Cardiac fibroblast (primary cell): ENCODE measurements at regions not wholly inside any gene's neighbourhood (a gene's known extent, or its start where the extent isn't known, plus 50 kb on each side); places are given as distances from the start of the nearest gene placed in this dataset.

Experiments used
- DNase-seq, 2 donors: peaks; one replicate each; pipeline versions ENCODE4 v3.0.0 to v3.0.0-alpha.2; 2010; ENCODE audit warnings: low read depth in 2 of 2
- H3K4me3 ChIP-seq, 2 donors: replicated peaks in 1 of 2; 1 replicate in 1 of 2; 2 replicates in 1 of 2; pipeline ENCODE4 v1.5.1; 2011; ENCODE audit warnings: low read depth in 2 of 2, low read length in 2 of 2, mild to moderate bottlenecking in 2 of 2, moderate library complexity in 1 of 2
- TF ChIP-seq, protein P1 (sequence below): IDR thresholded peaks from one replicate; pipeline ENCODE4 v1.5.1; 2011; ENCODE audit warnings: low read depth, mild to moderate bottlenecking, low read length, inconsistent platforms

DNA sequence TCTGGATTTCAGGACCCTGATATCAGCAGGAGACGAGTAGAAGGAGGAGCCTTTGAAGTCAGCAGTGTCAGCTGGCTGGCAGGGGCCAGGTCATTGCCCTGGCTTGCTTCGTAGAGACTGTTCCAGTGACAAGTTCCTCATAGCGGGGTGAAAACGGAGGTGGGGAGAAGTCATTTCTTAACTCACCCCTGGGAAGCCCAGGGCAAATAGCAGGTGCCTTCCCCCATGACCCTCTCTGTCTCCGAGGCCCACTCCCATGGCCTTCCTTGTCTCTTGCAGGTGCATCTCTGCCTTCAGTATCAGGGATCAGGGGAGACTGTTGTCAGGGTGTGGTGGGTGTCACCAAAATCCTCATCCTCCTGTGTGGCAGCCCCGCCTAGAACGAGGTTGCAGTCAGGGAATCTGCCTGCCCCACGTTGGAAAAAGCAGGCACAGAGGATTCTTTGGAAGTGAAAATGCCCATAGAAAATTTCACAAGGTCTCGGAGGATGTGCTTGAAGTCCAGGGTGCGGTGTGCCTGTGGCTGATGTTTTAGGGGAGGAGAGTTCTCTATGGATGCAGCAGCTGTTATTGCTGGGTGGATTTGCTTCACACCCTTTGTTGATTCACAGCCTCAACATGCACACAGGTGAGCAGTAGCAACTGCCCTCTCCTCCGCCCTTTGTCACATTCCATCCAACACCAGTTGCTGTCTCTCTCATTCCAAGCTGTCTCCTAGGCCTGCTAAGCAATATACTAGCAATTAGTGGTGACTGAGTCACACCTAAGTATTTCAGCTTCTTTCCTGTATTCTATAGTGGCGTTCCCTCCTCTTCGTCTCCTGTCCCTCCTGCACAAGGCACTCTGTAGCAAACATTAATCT lies 142.6 kb upstream of the FHL2 start:
- no peak overlapping the region for H3K4me3 ChIP-seq
- no peak for DNase-seq

DNA sequence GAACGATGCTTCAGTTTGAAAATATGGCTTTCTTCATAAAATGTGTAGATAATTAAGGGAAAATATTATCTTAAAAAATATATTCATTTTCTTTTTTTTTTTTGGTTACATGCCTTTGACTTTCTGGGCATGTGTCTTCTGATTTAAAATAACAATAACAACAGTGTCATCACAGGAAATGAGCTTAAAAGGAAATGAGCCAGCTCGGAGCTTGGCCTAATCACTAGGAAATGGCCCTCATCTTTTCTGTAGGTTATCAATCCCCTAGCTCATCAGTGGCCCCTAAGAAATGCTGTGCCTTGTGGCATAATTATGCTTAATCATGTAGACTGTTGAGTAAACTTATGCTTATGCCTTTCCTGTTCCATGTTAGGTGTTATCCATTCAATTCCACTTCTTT lies 141.8 kb upstream of the FHL2 start:
- DNase-seq: peak in 1 of 2 donors; percentile 24

More for the DNA sequence above, 142.6 kb upstream of the FHL2 start:
- TF ChIP-seq, protein P1, sequence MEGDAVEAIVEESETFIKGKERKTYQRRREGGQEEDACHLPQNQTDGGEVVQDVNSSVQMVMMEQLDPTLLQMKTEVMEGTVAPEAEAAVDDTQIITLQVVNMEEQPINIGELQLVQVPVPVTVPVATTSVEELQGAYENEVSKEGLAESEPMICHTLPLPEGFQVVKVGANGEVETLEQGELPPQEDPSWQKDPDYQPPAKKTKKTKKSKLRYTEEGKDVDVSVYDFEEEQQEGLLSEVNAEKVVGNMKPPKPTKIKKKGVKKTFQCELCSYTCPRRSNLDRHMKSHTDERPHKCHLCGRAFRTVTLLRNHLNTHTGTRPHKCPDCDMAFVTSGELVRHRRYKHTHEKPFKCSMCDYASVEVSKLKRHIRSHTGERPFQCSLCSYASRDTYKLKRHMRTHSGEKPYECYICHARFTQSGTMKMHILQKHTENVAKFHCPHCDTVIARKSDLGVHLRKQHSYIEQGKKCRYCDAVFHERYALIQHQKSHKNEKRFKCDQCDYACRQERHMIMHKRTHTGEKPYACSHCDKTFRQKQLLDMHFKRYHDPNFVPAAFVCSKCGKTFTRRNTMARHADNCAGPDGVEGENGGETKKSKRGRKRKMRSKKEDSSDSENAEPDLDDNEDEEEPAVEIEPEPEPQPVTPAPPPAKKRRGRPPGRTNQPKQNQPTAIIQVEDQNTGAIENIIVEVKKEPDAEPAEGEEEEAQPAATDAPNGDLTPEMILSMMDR: no peak

DNA sequence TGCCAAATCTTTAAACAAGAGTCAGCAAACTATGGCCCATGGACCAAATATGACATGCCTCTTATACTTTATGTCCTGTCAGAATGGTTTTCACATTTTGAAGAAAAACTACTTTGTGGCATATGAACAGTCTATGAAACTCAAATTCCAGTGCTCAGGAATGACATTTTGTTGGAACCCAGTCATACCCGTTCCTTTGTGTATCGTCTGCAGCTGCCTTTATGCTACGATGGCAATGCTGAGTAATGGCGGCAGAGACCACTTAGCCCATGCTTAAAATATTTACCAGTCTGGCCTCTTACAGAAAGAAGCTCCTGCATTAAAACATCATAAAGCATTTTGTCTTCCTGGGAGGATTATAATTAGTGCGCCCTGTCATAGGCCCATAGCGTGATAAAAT lies 140.5 kb upstream of the FHL2 start:
- TF ChIP-seq, protein P1: no peak
- no peak for DNase-seq
- no peak overlapping the region for H3K4me3 ChIP-seq

More for the DNA sequence above, 141.8 kb upstream of the FHL2 start:
- TF ChIP-seq, protein P1: no peak
- no peak overlapping the region for H3K4me3 ChIP-seq

DNA sequence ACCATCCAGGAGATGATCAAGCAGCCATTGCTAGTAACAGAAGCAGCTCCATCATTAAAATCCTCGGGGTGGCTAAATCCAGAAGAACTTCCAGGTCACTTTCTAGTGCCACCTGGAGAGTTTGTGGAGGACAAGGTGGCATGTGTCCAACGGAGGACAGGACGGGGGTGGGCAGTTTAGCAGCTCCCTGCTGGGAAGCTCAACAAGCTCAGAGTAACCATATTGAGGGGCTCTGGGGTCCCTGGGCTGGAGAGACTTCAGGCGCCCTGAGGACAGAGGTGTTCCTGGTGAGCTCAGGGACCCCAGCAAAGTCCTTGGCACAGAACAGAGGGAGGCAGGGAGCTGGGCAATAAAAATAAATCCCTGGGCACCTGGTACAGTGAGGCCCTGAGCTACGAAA lies 140.0 kb upstream of the FHL2 start:
- no peak overlapping the region for H3K4me3 ChIP-seq
- DNase-seq: no peak
- TF ChIP-seq, protein P1: no peak

DNA sequence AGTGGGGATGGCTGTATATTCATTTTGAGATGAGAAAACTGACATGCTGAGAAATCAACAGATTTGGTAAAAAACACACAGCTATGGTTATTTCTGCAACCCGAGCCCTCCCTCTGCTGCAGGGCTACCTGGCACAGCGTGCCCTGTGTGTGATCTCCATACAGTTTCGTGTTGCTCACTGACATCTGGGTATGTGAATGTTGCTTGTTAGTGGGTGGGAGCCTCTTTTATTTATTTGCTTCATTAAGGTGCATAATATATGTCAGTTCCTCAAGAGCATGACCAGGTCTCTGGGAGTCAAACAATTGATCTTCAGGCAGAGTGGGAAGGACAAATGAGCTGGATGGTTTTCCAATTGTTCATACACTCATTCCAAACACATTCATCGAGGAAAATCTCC lies 139.1 kb upstream of the FHL2 start:
- no peak for DNase-seq
- H3K4me3 ChIP-seq: no peak overlapping the region
- TF ChIP-seq, protein P1: no peak

DNA sequence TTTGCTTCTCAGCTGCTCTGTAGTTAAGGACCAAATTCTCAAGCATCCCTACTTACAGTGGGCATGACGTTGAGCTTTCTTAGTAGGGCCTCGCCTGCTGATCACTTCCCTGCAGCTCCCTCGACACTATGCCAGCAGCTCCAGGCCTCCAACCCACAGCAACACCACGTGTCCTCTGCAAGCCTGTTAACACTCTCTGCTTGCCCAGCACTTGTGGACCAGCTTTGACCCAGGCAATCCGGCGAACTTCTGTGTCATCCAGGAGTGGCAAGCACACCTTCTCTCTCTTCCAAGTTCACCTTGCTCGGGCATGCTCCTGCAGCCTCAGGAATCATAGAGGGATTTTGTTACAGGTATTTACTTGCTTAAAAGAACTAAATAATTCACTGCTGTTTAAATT lies 138.6 kb upstream of the FHL2 start:
- H3K4me3 ChIP-seq: no peak overlapping the region
- DNase-seq: no peak
- TF ChIP-seq, protein P1: no peak
